WTC11 (cell line): ENCODE measurements at regions not wholly inside any gene's neighbourhood (a gene's known extent, or its start where the extent isn't known, plus 50 kb on each side); places are given as distances from the start of the nearest gene placed in this dataset.

Source experiments
- ATAC-seq: fragments of 200-7000 bp; cut with Tn5 transposase; 2 replicates; pipeline ENCODE4 v1.10.0; 2021; ENCODE audit warnings: mild to moderate bottlenecking, moderate library complexity
- CTCF ChIA-PET: fragments of 300-600 bp; sonication (Branson Sonifier 250); formaldehyde crosslinking; loops from one replicate; lab custom pipeline; 2021; ENCODE audit warnings: antibody characterized with exemption; lab: Charles Lee
- POLR2A ChIA-PET: fragments of 350-600 bp; sonication (Branson Sonifier 250); formaldehyde crosslinking; loops from one replicate; lab custom pipeline; 2021; ENCODE audit warnings: antibody characterized with exemption; lab: Charles Lee
- DNase-seq: peaks from one replicate; pipeline ENCODE4 v3.0.0; 2021; ENCODE audit warnings: low spot score
- H3K27ac Mint-ChIP-seq: 2 replicates; pipeline ENCODE4 v1.8.0; 2021; ENCODE audit warnings: mixed read lengths
- H3K27me3 Mint-ChIP-seq: 2 replicates; pipeline ENCODE4 v1.8.0; 2021; ENCODE audit warnings: low read depth, mild to moderate bottlenecking, moderate library complexity, mixed read lengths
- H3K36me3 Mint-ChIP-seq: 2 replicates; pipeline ENCODE4 v1.8.0; 2021; ENCODE audit warnings: mixed read lengths
- H3K4me1 Mint-ChIP-seq: 2 replicates; pipeline ENCODE4 v1.8.0; 2022; ENCODE audit warnings: mixed read lengths
- H3K4me3 Mint-ChIP-seq: 2 replicates; pipeline ENCODE4 v1.8.0; 2021; ENCODE audit warnings: mild to moderate bottlenecking, moderate library complexity, mixed read lengths
- H3K9me3 Mint-ChIP-seq: 2 replicates; pipeline ENCODE4 v1.8.0; 2021; ENCODE audit warnings: mixed read lengths
- ARID4B ChIP-seq: sonication (generic); formaldehyde crosslinking; IDR thresholded peaks from 2 replicates; pipeline ENCODE4 v1.8.0; 2023; ENCODE audit warnings: missing genetic modification reagents, mild to moderate bottlenecking, borderline replicate concordance
- ESRRA ChIP-seq: sonication (generic); formaldehyde crosslinking; IDR thresholded peaks from 2 replicates; pipeline ENCODE4 v1.8.1; 2022; ENCODE audit warnings: mild to moderate bottlenecking, missing genetic modification reagents, borderline replicate concordance
- FOXP1 ChIP-seq: sonication (generic); formaldehyde crosslinking; IDR thresholded peaks from 2 replicates; pipeline ENCODE4 v1.8.0; 2022; ENCODE audit warnings: missing genetic modification reagents, mild to moderate bottlenecking, moderate library complexity, borderline replicate concordance
- GABPB1 ChIP-seq: sonication (generic); formaldehyde crosslinking; IDR thresholded peaks from 2 replicates; pipeline ENCODE4 v1.8.1; 2023; ENCODE audit warnings: mild to moderate bottlenecking, missing genetic modification reagents
- GRHL2 ChIP-seq: fragments of 250-450 bp; sonication (Bioruptor Pico); IDR thresholded peaks from 2 replicates; pipeline ENCODE4 v1.8.0; 2022; ENCODE audit warnings: mild to moderate bottlenecking, moderate library complexity; ENCODE audit not compliant: insufficient replicate concordance, severe bottlenecking
- IRF1 ChIP-seq: sonication (generic); formaldehyde crosslinking; IDR thresholded peaks from 2 replicates; pipeline ENCODE4 v1.8.0; 2023; ENCODE audit warnings: missing genetic modification reagents
- MLX ChIP-seq: sonication (generic); formaldehyde crosslinking; IDR thresholded peaks from 2 replicates; pipeline ENCODE4 v1.8.1; 2023; ENCODE audit warnings: mild to moderate bottlenecking, missing genetic modification reagents, moderate library complexity
- NFE2L1 ChIP-seq: sonication (generic); formaldehyde crosslinking; IDR thresholded peaks from 2 replicates; pipeline ENCODE4 v1.8.1; 2023; ENCODE audit warnings: missing genetic modification reagents
- NFYB ChIP-seq: sonication (generic); formaldehyde crosslinking; conservative IDR thresholded peaks from 2 replicates; pipeline ENCODE4 v1.8.0; 2022; ENCODE audit warnings: low read depth, missing genetic modification reagents
- NR2C2 ChIP-seq: sonication (generic); formaldehyde crosslinking; IDR thresholded peaks from 2 replicates; pipeline ENCODE4 v1.8.0; 2022; ENCODE audit warnings: mild to moderate bottlenecking, missing genetic modification reagents
- NR3C1 ChIP-seq: sonication (generic); formaldehyde crosslinking; conservative IDR thresholded peaks from 2 replicates; pipeline ENCODE4 v1.8.1; 2023; ENCODE audit warnings: low read depth, mild to moderate bottlenecking, missing genetic modification reagents
- PREB ChIP-seq: sonication (generic); formaldehyde crosslinking; IDR thresholded peaks from 2 replicates; pipeline ENCODE4 v1.8.1; 2022; ENCODE audit warnings: mild to moderate bottlenecking, missing genetic modification reagents, moderate library complexity, borderline replicate concordance
- TEAD1 ChIP-seq: sonication (generic); formaldehyde crosslinking; IDR thresholded peaks from 2 replicates; pipeline ENCODE4 v1.8.0; 2022; ENCODE audit warnings: mild to moderate bottlenecking, missing genetic modification reagents
- USF1 ChIP-seq: sonication (generic); formaldehyde crosslinking; IDR thresholded peaks from 2 replicates; pipeline ENCODE4 v1.8.0; 2022; ENCODE audit warnings: mild to moderate bottlenecking, missing genetic modification reagents
- ZNF138 ChIP-seq: sonication (generic); formaldehyde crosslinking; conservative IDR thresholded peaks from 2 replicates; pipeline ENCODE4 v1.8.1; 2022; ENCODE audit warnings: mild to moderate bottlenecking, moderate library complexity, missing genetic modification reagents
- ZNF532 ChIP-seq: fragments of 250-450 bp; sonication (Bioruptor Pico); IDR thresholded peaks from 2 replicates; pipeline ENCODE4 v1.9.0; 2021; ENCODE audit warnings: mild to moderate bottlenecking, borderline replicate concordance
- ZSCAN18 ChIP-seq: fragments of 250-450 bp; sonication (Bioruptor Pico); IDR thresholded peaks from 2 replicates; pipeline ENCODE4 v2.1.2; 2022; ENCODE audit warnings: mild to moderate bottlenecking, moderate library complexity

GRCh38 chr15:91793771-91794170 is 59.7 kb upstream of the SLCO3A1 start:
- ATAC-seq (no peak), DNase-seq (no peak)
- POLR2A ChIA-PET = no interaction called here
- H3K4me1 Mint-ChIP-seq = no peaks in the 10 kb centered on the region
- TF ChIP-seq NR3C1 = no peak
- no peak for TF ChIP-seq ARID4B
- no peak for TF ChIP-seq PREB
- TF ChIP-seq NFYB (CRISPR knock-in tag) = no peak
- TF ChIP-seq TEAD1 = no peak
- TF ChIP-seq ZNF532 (CRISPR knock-in tag) = no peak
- TF ChIP-seq USF1 = no peak
- no peak for TF ChIP-seq NFE2L1 (CRISPR knock-in tag)
- no peaks in the 10 kb centered on the region for H3K36me3 Mint-ChIP-seq
- H3K4me3 Mint-ChIP-seq = no peak overlapping the region
- no peak overlapping the region for H3K27ac Mint-ChIP-seq
- H3K27me3 Mint-ChIP-seq = no peaks in the 10 kb centered on the region; the same call in 1 of the 2 replicates
- CTCF ChIA-PET = no interaction called here
- peaks cover 5% of the 10 kb centered on the region for H3K9me3 Mint-ChIP-seq

- Mint-ChIP-seq H3K4me3 (no peak overlapping the region), H3K27ac (no peak overlapping the region), H3K4me1 (no peaks in the 10 kb centered on the region), H3K36me3 (no peaks in the 10 kb centered on the region), H3K27me3 (no peaks in the 10 kb centered on the region; the same call in 1 of the 2 replicates), H3K9me3 (peaks cover 5% of the 10 kb centered on the region)
- ChIA-PET POLR2A (no interaction called here), CTCF (no interaction called here)
- TF ChIP-seq ZSCAN18 (no peak), GABPB1 (CRISPR knock-in tag) (no peak), GRHL2 (CRISPR knock-in tag) (no peak), FOXP1 (CRISPR knock-in tag) (no peak), NFE2L1 (CRISPR knock-in tag) (no peak), NR2C2 (CRISPR knock-in tag) (no peak), USF1 (no peak), MLX (CRISPR knock-in tag) (no peak), IRF1 (CRISPR knock-in tag) (no peak), ESRRA (CRISPR knock-in tag) (no peak), ZNF138 (CRISPR knock-in tag) (no peak)
- no peak for DNase-seq
- ATAC-seq = no peak
Measured at GRCh38 chr15:91795235-91795634, 58.3 kb upstream of the SLCO3A1 start.
